K562 (cell line): ENCODE measurements at regions not wholly inside any gene's neighbourhood (a gene's known extent, or its start where the extent isn't known, plus 50 kb on each side); places are given as distances from the start of the nearest gene placed in this dataset.
"Not testable (repeated sequence)": the region's sequence is repeated elsewhere in the genome, so short reads cannot be mapped to it uniquely, and the experiment has no call there.

Experiments used
- ATF1 ChIP-seq, 2 experiments: fragments of 450-650 bp in 1 of 2; IDR thresholded peaks; 2 replicates each; pipeline ENCODE4 v1.6.1; 2016; ENCODE audit warnings: missing compliant biosample characterization in 1 of 2, missing genetic modification characterization in 1 of 2
- CTCF ChIP-seq, 3 experiments: IDR thresholded peaks in 2 of 3; conservative IDR thresholded peaks in 1 of 3; 2 replicates each; pipeline ENCODE4 v1.5.1; 2011 to 2012; ENCODE audit warnings: low read length in 3 of 3, mild to moderate bottlenecking in 3 of 3, control low read depth in 2 of 3, improper control_type of control experiment in 1 of 3, inconsistent platforms in 1 of 3, low read depth in 1 of 3, mixed read lengths in 1 of 3, moderate library complexity in 1 of 3; ENCODE audit not compliant: insufficient read depth in 2 of 3
- HNRNPLL ChIP-seq: fragments of 200-400 bp; formaldehyde crosslinking; IDR thresholded peaks from 2 replicates; pipeline ENCODE4 v1.6.1; 2017; ENCODE audit warnings: low read length, low read depth, mild to moderate bottlenecking; ENCODE audit not compliant: poor library complexity, severe bottlenecking
- MAX ChIP-seq: sonication (generic); formaldehyde crosslinking; IDR thresholded peaks from 2 replicates; pipeline ENCODE4 v1.9.0; 2022; ENCODE audit warnings: mild to moderate bottlenecking, missing genetic modification reagents
- ZNF174 ChIP-seq: fragments of 250-450 bp; sonication (Bioruptor Pico); IDR thresholded peaks from 2 replicates; pipeline ENCODE4 v1.4.0; 2020; ENCODE audit warnings: mild to moderate bottlenecking

- not testable (repeated sequence) for TF ChIP-seq CTCF (IDR thresholded peaks at IDR 0.05 in 2 of 3, conservative IDR thresholded peaks at IDR 0.05 in 1 of 3; ENCODE audit: insufficient read depth in 2 of 3, low read depth in 1 of 3, low read length in 3 of 3); ATF1 (CRISPR knock-in tag; IDR thresholded peaks at IDR 0.05); ATF1 (tag; IDR thresholded peaks at IDR 0.05); ZNF174 (CRISPR knock-in tag); HNRNPLL; MAX
Measured at GRCh38 chr18:73324187-73324831, 456.5 kb upstream of the NETO1 start.
